Stimulated activated CD4-positive, alpha-beta T cell treated with anti-CD3 and anti-CD28 coated beads, Interleukin-4, amount 100 ng/mL, for 48 hours (primary cell): ENCODE measurements at regions not wholly inside any gene's neighbourhood (a gene's known extent, or its start where the extent isn't known, plus 50 kb on each side); places are given as distances from the start of the nearest gene placed in this dataset.
"Not testable (repeated sequence)": the region's sequence is repeated elsewhere in the genome, so short reads cannot be mapped to it uniquely, and the experiment has no call there.

Experiments
- DNase-seq, 2 donors: peaks; one replicate each; pipeline ENCODE4 v3.0.0-alpha.2; 2020; ENCODE audit warnings: low read depth in 2 of 2

DNA sequence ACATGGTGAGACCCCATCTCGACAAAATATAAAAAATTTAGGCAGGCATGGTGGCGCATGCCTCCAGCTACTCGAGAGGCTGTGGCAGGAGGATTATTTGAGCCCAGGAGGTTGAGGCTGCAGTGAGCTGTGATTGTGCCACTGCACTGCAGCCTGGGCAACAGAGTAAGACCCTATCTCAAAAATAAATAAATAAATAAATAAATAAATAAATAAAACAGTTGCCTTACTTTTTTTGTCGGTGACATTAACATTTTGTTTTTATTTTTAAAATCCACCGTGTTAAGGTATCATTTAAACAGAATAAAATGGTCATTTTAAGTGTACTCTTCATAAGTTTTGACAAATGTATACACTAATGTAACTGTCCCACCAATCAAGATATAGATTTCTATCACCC lies 57.0 kb downstream of the RASL11A start:
- DNase-seq, result no peak

DNA sequence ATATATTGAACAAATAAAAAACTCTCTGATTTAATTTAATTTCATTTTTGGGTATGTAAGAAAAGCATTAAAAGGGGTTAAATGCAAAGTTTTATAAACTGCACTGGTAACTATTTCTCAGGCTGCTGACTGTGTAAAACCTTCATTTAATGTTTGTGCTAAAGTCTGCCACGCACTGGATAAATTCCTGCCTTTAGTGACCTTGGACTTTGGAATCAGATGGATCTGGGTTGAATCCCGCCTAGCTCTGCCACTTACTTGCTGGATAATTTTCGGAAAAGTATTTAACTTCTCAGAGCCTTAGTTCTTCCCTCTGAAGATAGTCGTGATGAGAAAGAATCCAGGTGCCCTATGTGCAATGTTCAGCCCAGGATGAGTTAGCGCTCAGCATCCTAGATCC lies 58.6 kb downstream of the RASL11A start:
- no peak for DNase-seq

DNA sequence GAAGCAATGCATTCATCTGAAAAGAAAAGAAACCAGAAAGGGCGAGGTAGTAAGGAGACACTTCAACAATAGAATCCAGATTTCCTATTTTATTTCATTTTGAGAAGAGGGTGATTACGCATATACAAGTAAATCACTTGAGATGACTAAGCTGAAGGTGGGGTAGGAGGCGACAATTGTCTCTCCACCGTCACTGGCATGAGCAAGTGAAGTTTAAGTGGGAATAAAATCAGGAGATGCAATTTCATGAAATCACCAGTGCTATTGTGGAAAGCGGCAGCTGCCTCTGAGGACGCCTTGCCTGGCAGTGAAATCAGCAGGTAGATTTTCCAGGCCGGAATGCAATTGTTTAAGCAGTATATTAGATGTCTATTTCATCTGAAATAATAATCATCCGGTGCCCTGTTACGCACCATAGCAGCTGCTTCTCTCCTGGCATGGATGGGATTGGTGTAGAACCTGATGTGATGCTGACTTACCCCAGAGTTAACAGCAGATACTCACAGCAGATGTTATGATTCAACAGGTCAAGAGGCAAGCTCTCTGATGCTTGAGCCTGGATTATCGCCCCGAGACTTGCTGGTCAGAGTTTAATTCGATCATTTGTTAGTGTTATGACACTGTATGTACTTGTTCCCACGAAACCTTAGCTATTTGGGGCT lies 64.3 kb downstream of the RASL11A start:
- no peak for DNase-seq

DNA sequence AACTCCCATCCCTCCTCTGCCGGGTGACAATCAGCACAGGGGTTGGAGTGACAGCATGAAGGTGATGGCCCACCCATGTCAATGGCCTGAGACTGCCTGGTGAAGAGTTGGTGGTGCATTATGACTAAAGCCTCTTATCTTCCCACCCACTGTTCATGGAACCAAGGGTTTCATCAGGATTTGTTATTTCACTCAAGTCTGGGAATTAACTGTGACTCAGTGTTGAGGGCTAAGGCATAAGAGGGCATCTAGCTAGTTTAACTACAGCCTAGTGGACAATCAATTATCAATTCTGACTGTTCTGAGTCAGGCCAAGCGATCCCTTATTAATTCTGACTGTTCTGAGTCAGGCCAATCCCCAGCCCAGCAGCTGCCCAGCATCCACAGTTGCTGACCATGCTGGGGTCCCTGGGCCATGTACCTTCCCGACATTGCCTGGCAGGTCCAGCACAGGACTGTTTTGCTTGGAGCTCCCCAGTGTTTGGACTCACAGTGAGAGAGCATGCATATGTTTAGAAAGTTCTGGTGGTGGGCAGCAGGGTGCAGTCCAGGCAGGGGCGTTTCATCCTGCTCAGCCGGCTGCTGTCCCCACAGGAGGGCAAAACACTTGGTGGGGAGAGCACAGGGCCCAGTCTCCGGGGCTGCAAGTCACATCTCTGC lies 65.5 kb downstream of the RASL11A start:
- no peak for DNase-seq

DNA sequence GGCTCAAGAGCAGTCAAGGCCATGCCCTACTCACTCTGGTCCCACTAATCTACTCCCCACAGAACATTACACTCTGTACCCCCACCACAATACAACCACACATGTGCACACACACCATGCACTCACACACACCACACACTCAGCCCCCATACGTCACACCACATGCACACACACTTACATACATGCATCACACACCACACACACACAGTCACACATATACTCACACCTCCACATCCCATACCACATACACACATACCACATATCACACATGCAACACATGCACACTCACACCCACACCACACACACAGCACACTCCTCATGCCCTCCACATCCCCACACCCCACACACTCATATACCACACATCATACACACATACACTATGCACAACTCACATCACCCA lies 67.6 kb downstream of the RASL11A start:
- DNase-seq, result no peak

DNA sequence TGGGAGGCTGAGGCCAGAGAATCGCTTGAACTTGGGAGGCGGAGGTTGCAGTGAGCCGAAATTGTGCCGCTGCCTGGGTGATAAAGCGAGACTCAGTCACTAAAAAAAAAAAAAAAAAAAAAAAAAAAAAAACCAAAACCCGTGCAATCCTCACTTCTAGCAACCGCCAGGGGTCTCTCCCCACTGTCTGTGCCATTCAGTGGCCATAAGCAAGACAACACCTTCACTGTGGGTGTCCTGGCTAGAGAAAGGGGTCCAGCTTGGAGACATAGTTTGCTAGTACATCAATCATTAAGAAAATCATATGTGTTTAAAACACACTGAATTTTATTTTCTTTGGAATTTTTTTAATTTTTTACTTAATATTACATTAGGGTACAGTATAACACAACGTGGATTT lies 68.2 kb downstream of the RASL11A start:
- DNase-seq, result no peak

DNA sequence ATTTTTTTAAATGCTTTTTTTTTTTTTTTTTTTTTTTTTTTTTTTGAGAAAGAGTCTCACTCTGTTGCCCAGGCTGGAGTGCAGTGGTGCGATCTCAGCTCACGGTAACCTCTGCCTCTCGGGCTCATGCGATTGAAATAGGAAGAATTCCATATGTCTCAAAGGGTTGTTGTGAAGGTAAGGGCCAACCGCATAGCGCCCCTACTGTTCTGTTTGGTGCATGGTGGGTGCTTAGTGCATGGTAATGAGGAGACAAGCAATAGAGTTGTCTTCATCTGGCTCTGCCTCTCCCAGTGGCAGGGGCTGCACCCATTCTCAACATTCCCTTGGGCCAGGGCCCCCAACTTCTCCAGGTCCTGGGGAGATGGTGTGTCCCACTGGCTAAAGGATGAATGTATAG lies 68.7 kb downstream of the RASL11A start:
- DNase-seq, result peak; percentile 23 to 28

DNA sequence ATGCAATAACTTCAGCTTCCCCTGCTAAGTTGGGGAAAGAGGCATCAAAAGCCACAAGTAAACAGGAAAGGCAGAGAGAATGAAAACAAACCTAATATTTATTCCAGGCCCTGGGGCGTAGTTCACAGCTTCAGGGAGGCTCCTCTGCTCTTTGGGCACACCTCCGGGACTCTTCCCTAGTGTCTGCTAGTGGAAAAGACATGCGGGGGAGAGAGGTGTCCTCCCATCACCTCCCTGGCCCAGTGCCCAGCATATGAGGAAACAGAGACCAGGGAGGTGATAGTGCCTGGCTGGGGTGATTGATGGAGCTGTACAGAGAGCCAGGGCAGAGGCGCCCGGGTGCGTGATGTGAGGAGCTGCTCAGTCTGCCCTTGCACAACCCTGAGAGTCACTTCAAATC lies 71.0 kb downstream of the RASL11A start:
- no peak for DNase-seq

DNA sequence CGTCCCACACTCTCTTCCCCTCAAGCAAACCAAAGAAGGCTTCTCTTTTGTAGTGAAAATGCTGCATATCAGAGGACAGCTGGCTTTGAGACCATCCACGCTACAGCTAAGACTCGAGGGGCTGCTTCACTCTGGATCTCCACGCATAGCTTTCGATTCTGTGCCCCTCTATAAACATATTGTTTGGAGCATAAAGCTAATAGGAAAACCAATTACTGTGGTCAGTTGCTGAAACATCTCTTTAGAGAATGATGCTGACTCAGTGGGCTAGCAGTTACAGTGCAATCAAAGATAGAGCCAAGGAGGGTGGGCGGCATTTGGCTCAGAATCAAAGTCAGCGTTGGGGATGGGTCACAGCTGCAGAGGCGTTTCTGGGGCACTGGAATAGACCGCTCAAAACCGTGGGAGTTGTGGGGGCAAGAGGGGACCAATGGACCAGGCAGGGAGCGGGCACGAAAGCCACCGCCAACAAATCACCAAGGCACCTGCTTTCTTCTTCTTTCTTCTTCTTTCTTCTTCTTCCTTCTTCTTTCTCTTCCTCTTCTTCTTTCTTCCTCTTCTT lies 76.7 kb downstream of the RASL11A start:
- no peak for DNase-seq

DNA sequence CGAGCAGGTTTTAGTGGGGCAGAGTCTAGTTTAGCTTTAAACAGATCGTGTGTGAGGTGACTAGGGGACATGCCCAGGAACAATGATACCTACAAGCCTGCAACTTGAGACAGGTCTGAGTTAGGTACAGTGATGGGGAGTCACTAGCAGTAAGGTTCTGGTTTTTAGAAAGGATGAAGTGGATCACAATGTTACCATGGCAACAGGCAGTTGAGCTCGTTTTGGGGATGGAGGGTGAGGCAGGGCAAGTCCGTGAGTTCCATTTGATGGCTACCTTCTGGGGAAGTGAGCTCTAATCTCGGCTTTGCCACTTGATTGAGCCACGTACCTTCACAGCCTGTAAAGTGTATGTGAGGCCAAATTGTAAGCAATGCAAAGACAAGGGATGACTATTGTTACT lies 76.0 kb upstream of the GTF3A start:
- DNase-seq, result no peak

DNA sequence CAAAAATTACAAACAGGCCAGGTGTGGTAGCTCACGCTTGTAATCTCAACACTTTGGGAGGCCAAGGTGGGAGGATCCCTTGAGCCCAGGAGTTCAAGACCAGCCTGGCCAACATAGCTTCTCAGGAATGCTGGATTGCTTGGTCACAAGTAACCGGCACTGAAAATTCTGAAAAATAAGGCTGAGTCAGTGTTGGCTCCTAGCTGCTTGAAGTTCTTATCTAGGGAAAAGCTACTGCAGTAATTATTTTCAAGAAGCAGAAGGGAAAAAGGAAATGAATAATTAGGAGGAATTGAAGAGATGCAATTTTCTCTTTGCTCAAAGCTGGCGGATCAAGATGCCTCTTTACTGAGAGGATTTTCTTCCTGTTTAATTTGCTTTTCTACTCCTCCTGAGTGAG lies 75.0 kb upstream of the GTF3A start:
- DNase-seq, result no peak

DNA sequence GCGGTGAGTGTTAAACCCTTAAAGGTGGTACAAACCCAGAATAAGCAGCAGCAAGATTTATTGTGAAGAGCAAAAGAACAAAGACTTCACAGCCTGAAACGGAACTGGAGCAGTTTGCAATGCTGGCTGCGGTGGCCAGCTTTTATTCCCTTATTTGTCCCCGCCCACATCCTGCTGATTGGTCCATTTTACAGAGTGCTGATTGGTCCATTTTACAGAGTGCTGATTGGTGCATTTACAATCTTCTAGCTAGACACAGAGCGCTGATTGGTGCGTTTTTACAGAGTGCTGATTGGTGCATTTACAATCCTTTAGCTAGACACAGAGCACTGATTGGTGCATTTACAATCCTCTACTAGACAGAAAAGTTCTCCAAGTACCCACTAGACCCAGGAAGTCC lies 73.6 kb upstream of the GTF3A start:
- DNase-seq, result not testable (repeated sequence)

DNA sequence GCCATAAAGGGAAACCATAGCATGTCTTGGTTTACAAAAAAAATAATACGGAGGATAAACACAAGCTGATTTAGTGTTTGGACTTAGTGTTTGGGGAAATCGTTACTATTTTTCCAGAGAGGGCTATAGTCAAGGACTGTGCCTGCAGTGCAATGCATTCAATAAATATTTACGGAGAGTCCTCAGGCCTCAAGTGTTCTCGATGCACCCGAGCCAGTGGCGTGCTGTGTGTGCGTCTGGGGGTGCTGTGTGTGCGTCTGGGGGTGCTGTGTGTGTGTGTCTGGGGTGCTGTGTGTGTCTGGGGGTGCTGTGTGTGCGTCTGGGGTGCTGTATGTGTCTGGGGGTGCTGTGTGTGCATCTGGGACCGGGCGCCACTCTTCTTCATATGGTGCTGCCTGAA lies 71.7 kb upstream of the GTF3A start:
- no peak for DNase-seq

DNA sequence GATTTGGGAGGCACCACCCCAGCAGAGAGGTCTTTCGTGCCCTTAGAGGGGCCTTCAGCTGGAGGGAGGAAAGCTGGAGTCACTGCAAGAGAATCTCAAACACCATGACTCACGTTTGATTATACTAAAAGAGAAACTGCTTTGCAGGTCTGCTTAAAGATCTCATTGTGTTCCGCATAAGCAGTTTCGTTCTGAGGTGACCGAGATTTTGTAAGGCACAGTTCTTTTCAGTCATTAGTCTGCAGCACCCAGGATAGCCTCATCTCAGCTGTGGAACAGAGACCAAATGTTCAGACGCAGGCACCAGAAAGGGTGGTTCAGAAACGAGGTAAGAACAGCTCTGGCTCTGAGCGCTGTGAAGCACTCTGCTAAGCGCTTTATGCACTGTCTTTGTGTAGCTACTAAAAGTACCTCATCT lies 71.2 kb upstream of the GTF3A start:
- DNase-seq, result peak; percentile 18 to 30

DNA sequence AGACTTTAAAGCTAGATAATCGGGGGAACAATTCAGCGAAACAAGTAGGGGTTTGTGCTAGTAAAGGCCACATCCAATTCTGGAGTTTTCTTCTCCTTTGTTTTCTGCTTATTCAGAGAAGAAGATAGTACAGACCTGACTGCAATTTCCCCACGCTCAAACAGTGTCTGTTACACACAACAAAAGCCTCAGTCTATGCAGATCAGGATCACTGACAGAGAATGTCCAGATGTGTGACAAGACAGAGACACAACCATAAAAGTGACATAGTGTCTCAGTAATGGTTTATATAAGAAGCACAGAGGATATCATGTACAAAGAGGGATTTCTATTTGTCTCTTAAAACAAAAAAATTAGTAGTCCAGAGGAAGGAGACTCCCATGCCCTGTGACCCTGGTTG lies 70.7 kb upstream of the GTF3A start:
- DNase-seq, result no peak

DNA sequence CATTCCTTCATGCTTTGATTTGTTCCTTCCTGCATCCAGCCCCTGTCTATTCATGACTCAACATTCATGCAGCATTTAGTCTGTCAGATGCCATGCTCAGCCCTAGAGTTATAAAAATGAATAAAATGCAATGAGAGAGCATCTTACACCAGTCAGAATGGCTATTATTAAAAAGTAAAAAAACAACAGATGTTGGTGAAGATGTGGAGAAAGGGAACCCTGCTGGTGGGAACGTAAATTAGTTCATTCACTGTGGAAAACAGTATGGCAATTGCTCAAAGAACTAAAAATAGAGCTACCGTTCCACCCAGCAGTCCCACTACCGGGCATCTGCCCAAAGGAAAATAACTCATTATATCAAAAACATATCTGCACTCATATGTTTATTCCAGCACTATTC lies 70.0 kb upstream of the GTF3A start:
- no peak for DNase-seq

DNA sequence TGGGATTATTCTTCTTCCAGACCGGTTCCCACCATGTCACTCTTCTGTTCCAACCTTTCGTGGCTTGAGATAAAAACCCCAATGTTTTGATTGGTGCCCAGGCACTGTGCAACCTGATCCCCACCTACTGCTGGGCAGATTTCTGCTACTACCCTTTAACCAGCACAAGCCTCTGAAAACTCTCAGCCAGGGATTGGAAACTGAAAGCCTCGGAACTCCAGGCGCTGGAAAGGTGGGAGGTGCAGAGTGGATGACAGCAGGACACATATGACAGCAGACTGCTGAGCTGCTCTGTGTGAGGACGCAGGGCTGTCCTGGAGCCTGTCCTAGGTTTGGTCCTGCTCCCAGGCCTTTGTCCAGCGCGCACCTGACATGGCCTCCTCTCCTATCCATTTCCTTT lies 68.5 kb upstream of the GTF3A start:
- DNase-seq, result no peak

DNA sequence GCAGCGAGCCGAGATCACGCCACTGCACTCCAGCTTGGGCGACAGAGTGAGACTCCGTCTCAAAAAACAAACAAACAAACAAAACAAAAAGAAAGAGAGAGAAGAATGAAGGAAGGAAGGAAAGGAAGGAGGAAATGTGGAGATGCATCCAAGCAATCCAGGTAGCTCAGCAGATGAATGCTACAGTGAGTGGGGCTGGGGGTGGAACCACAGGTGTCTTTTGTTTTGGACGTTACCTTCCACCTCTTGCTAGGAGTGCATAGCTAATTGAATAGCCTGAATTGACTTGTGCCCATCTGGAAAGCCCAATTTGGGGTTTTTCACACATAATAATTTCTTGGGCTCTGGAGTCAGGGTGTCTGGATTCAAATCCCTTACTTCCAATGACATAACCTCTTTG lies 66.0 kb upstream of the GTF3A start:
- DNase-seq, result no peak

DNA sequence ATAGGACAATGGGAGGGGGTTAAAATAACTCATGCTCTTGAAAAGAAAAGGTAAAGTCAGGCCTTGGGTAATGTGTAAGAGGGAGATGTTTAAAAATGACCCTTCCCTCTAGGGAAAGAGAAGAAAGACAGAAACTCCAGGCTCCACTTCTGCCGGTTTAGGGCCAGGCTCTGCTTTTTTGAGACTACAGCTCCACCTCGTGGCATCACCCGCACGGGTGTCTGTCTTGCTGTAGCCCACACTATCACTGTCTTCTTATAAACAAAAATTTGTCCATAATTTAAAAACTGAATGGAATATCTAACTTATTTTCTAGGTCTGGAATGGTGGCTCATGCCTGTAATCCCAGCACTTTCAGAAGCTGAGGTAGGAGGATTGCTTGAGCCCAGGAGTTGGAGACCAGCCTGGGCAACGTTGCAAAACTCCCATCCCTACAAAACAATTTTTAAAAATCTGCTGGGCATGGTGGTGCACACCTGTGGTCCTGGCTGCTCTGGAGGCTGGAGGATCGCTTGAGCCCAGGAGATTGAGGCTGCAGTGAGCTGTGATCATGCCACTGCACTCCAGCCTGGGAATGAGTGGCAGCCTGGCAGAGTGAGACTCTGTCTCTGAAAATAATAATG lies 65.1 kb upstream of the GTF3A start:
- DNase-seq, result peak; percentile 53 to 58

DNA sequence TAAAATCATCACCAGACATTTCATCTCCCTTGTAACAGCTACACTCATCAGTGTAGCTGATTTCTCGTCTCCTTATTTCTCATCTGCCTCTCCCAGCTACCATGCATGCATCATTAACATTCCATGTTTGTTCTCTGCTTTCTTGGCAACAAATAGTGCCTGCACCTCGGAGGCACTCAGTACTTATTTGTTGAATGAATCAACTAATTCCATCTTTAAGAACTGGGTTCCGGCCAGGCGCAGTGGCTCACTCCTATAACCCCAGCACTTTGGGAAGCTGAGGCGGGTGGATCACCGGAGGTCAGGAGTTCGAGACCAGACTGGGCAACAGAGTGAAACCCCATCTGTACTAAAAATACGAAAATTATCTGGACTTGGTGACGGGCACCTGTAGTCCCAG lies 63.9 kb upstream of the GTF3A start:
- DNase-seq, result no peak

DNA sequence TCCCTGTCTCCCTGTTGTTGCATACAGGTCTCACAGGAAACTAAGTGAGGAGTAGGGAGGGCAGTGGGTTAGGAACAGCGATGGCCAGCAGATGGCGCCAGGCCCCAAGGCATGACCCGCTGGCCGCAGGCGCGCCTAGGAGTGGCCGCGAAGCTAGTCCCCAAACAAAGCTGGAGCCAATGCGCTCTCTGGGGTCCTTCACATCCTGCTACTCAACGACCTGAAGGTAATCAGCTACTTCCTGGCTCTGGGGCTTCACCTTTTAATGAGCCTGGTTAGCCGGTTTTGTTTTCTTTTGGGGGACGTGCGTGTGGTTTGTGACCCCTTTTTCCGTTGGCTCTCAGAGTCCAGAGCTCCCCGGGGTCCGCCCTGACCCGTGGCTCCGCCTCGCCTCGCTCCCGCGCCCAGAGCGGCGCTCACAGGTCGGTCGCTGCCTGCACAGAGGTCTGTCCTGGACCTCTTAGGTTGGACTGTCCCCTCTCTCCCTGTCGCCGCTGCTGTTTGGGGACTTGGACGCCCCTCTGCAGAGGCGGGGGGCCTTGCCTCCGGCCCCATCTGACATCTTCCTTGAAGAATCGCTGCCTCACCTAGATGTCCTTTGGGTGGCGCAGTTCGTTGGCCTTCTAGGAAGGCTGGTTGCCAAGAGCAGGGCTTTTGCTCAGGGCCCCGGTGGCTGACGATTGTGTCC lies 62.2 kb upstream of the GTF3A start:
- DNase-seq, result peak; percentile 69 to 78

DNA sequence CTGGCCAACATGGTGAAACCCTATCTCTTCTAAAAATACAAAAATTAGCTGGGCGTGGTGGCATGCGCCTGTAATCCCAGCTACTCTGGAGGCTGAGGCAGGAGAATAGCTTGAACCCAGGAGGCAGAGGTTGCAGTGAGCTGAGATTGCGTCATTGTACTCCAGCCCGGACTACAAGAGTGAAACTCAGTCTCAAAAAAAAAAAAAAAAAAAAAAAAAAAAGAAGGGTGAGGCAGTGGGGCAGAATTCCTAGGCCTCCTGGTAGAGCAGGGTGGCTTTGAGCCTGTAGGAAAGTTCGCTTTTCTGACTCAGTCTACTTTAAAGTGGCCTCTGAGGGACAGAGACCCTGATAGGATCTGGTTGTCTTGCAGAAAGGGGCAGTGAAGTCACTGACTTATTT lies 60.8 kb upstream of the GTF3A start:
- DNase-seq, result not testable (repeated sequence)

DNA sequence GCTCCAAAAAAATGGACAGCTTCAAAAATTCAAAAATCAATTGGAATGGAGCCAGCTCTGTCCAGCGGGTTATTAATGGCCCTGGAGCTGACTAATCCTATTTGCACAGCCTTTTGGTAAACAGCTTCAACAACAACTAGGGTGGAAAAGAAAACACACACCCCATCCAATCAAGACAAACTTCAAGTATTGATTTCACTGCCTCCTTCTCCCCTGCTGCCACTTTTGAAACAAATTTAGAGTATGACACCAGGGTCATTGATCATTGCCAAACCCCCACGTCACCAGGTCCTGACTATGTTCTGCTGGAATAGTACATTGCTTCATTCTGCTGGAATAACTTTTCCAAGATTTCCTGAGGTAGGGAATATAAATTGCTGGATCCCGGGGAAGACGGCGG lies 56.8 kb upstream of the GTF3A start:
- no peak for DNase-seq
